ENCODE measurements at regions not wholly inside any gene's neighbourhood (a gene's known extent, or its start where the extent isn't known, plus 50 kb on each side); places are given as distances from the start of the nearest gene placed in this dataset.
"Not testable (repeated sequence)": the region's sequence is repeated elsewhere in the genome, so short reads cannot be mapped to it uniquely, and the experiment has no call there.

DNA sequence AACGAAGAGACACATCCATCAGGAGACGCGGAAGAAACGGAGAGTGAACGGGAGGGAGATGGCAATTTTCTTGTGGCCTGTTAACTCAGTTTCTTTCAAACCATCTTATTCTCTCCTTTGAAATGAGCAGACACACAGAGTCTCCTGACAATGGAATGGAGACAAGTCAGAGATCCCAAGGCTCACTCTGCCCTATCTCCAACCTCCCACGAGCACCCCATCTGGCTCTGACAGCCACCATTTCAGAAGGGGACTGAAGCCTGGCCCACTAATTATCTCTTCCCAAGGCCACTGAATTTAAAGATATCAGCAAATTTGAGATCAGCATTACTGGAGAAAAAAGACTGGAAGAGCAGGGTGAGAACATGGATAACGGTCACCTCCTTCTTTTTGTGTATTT lies 215.6 kb downstream of the DHX15 start:
- Histone ChIP-seq H3K27me3 (no peaks in the 10 kb centered on the region), H3K4me3 (no peak overlapping the region), H3K27ac (no peak overlapping the region), H3K4me1 (no peaks in the 10 kb centered on the region), H3K9me3 (no peaks in the 10 kb centered on the region), H3K36me3 (no peaks in the 10 kb centered on the region)
- ATAC-seq: no peak
- TF ChIP-seq, protein P1, sequence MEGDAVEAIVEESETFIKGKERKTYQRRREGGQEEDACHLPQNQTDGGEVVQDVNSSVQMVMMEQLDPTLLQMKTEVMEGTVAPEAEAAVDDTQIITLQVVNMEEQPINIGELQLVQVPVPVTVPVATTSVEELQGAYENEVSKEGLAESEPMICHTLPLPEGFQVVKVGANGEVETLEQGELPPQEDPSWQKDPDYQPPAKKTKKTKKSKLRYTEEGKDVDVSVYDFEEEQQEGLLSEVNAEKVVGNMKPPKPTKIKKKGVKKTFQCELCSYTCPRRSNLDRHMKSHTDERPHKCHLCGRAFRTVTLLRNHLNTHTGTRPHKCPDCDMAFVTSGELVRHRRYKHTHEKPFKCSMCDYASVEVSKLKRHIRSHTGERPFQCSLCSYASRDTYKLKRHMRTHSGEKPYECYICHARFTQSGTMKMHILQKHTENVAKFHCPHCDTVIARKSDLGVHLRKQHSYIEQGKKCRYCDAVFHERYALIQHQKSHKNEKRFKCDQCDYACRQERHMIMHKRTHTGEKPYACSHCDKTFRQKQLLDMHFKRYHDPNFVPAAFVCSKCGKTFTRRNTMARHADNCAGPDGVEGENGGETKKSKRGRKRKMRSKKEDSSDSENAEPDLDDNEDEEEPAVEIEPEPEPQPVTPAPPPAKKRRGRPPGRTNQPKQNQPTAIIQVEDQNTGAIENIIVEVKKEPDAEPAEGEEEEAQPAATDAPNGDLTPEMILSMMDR (IDR thresholded peaks at IDR 0.05): no peak
- no peak for DNase-seq
- intact Hi-C loops (cut with DNase I): no loop called here

DNA sequence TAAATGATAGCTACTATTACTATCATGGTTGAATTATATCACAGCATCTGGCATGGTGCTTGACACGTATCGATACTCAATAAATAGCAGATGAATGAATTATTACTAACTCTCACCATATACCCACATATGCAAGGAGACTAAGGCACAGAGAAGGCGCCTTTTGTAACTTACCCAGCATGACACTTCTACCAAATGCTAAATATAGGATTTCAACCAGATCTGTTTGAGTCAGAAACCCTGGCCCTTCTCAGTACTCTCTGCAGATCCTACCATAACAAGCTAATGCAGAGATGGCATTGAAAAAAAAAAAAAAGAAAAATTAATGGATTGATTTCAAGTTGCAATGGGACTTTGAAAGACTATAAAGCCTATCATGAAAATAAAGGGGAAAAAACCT lies 219.5 kb downstream of the DHX15 start:
- ATAC-seq: no peak
- intact Hi-C loops (cut with DNase I): no loop called here
- Histone ChIP-seq H3K36me3 (no peaks in the 10 kb centered on the region), H3K4me3 (no peak overlapping the region), H3K4me1 (no peaks in the 10 kb centered on the region), H3K9me3 (no peaks in the 10 kb centered on the region), H3K27me3 (no peaks in the 10 kb centered on the region), H3K27ac (no peak overlapping the region)
- no peak for DNase-seq
- TF ChIP-seq, protein P1 (IDR thresholded peaks at IDR 0.05): no peak

DNA sequence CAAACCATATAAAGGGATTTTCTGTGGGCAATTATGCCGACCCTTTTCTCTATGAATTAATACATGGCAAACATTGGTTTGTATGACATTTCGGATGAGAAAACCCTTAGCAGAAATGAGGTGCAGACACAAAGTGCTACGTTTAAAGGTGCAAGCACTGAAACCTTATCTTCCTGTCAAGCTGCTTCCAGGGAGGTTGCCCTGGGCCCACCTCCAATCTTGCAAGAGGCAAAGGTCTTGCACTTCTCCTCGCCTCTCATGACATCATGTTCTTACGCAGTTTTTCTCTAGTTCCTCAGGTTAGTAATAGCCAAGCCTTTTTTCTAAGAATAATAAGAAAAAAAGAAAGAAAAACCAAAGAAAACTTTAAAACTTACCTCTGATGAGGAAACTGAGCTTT lies 220.1 kb downstream of the DHX15 start:
- DNase-seq (no peak), ATAC-seq (no peak)
- H3K9me3 ChIP-seq: no peaks in the 10 kb centered on the region
- no peaks in the 10 kb centered on the region for H3K27me3 ChIP-seq
- no peaks in the 10 kb centered on the region for H3K4me1 ChIP-seq
- H3K4me3 ChIP-seq: no peak overlapping the region
- TF ChIP-seq, protein P1 (IDR thresholded peaks at IDR 0.05): no peak
- H3K27ac ChIP-seq: no peak overlapping the region
- intact Hi-C loops (cut with DNase I): no loop called here
- H3K36me3 ChIP-seq: no peaks in the 10 kb centered on the region

DNA sequence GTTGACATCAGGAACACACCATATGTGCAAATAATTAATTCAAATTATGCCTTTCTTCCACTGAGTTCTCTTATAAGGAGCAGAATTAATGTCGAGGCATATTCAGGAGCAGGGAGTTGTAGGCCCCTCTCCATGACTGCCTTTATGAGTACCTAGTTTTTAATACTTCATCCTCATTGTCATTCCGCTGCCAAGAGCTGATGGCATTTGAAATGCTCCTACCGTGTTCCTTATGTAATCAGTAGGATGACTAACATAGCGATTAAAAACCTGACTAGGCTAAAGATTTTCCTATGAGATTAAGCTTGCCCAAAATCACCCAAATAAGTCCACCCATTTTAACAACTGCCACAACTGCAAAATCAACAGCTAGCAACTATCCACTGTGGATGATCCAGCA lies 220.6 kb downstream of the DHX15 start:
- DNase-seq: no peak
- Histone ChIP-seq H3K4me1 (no peaks in the 10 kb centered on the region), H3K36me3 (no peaks in the 10 kb centered on the region), H3K9me3 (no peaks in the 10 kb centered on the region), H3K27ac (no peak overlapping the region), H3K4me3 (no peak overlapping the region), H3K27me3 (no peaks in the 10 kb centered on the region)
- ATAC-seq: no peak
- intact Hi-C loops (cut with DNase I): no loop called here
- TF ChIP-seq, protein P1 (IDR thresholded peaks at IDR 0.05): no peak

DNA sequence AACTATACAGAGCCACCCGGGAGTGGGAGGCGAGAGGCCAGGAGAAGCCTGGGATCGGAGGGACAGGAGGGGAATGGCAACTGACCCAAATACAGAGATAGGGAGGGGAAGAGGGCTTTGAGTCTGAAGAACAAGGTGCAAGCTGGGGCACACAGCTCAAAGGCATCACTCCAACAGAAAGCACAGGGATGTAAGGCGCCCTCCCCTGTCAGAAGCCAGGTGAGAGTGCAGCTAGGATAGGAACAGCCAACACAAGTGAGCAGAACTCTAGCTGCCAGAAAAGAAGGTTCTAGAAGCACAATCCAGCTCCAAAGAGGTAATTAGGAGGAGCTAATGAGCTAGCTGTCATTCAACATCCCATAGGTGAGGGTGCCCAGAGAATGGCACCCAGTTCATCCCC lies 232.2 kb downstream of the DHX15 start:
- intact Hi-C loops (cut with DNase I): no loop called here
- H3K27ac ChIP-seq: no peak overlapping the region
- H3K9me3 ChIP-seq: no peaks in the 10 kb centered on the region
- H3K27me3 ChIP-seq: no peaks in the 10 kb centered on the region
- no peak for ATAC-seq
- TF ChIP-seq, protein P1 (IDR thresholded peaks at IDR 0.05): no peak
- H3K4me3 ChIP-seq: no peak overlapping the region
- DNase-seq: no peak
- no peaks in the 10 kb centered on the region for H3K36me3 ChIP-seq
- H3K4me1 ChIP-seq: no peaks in the 10 kb centered on the region

DNA sequence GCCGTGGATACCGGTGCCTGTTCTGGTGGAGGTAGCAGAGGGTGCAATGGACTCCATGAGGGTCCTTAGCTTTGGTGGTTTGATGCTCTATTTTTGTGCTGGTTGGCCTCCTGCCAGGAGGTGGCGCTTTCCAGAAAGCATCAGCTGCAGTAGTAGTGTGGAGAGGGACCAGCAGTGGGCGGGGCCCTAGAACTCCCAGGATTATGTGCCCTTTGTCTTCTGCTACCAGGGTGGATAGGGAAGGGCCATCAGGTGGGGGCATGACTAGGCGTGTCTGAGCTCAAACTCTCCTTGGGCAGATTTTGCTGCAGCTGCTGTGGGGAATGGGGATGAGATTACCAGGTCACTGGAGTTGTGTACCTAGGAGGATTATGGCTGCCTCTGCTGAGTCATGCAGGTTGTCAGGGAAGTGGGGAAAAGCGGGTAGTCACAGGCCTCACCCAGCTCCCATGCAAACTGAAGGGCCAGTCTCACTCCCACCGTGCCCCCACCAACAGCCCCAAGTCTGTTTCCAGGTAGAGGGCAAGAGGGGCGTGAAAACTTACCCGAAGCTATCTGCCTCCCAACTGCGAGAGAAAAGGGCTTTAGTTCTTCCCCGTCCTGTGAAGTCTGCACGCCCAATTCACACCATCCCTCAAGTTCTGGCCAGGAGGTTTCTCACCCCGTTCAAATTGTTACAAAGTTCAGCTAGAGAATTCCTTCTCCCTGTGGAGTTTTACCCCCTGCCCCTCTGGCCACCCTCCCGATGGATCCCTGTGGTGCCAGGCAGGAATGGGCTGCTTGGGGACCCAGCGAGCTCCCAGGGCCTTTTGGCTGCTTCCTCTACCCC lies 235.0 kb downstream of the DHX15 start:
- H3K9me3 ChIP-seq; intact Hi-C loops (cut with DNase I); H3K4me1 ChIP-seq; H3K36me3 ChIP-seq; ATAC-seq; DNase-seq; H3K4me3 ChIP-seq; H3K27me3 ChIP-seq; H3K27ac ChIP-seq: not testable (repeated sequence)
